ENCODE measurements at regions not wholly inside any gene's neighbourhood (a gene's known extent, or its start where the extent isn't known, plus 50 kb on each side); places are given as distances from the start of the nearest gene placed in this dataset.

- TF ChIP-seq POLR2A (IDR thresholded peaks at IDR 0.05; ENCODE audit: borderline replicate concordance, extremely low read depth, insufficient read depth, insufficient read length): no peak
- TF ChIP-seq, protein P1, sequence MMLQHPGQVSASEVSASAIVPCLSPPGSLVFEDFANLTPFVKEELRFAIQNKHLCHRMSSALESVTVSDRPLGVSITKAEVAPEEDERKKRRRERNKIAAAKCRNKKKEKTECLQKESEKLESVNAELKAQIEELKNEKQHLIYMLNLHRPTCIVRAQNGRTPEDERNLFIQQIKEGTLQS (IDR thresholded peaks at IDR 0.05): no peak
- TF ChIP-seq SIN3A (IDR thresholded peaks at IDR 0.05; ENCODE audit: low read depth): no peak
- no peak for TF ChIP-seq JUND (IDR thresholded peaks at IDR 0.05)
- no peak for TF ChIP-seq EZH2 (IDR thresholded peaks at IDR 0.05)
- TF ChIP-seq CTCF (IDR thresholded peaks at IDR 0.05 in 2 of 3, conservative IDR thresholded peaks at IDR 0.05 in 1 of 3; ENCODE audit: borderline replicate concordance in 1 of 3, insufficient read depth in 1 of 3, low read depth in 2 of 3, low read length in 2 of 3): no peak
Observed at GRCh38 chr5:123813937-123814624, 302.1 kb downstream of the CSNK1G3 start.

All from HCT116 (cell line).